Bronchial epithelial cell (primary cell): ENCODE measurements at regions not wholly inside any gene's neighbourhood (a gene's known extent, or its start where the extent isn't known, plus 50 kb on each side); places are given as distances from the start of the nearest gene placed in this dataset.

Source experiments
- DNase-seq: peaks from one replicate; pipeline ENCODE4 v3.0.0-alpha.2; 2010; ENCODE audit warnings: low read depth
- FAIRE-seq: peaks from 2 replicates; lab custom pipeline; 2011; peaks lifted over from hg19 to GRCh38; lab: Jason Lieb, UNC
- H3K27me3 ChIP-seq: 2 replicates; pipeline ENCODE4 v1.5.1; 2011; ENCODE audit warnings: low read length; ENCODE audit not compliant: control insufficient read depth, insufficient read depth
- H3K36me3 ChIP-seq: 2 replicates; pipeline ENCODE4 v1.5.1; 2011; ENCODE audit warnings: low read length; ENCODE audit not compliant: control insufficient read depth, insufficient read depth
- H3K4me3 ChIP-seq: 2 replicates; pipeline ENCODE4 v1.5.1; 2011; ENCODE audit warnings: mild to moderate bottlenecking, low read depth, low read length, control low read depth
- TF ChIP-seq, protein P1 (sequence below): IDR thresholded peaks from 2 replicates; pipeline ENCODE4 v1.5.1; 2011; ENCODE audit warnings: mild to moderate bottlenecking, moderate library complexity, low read length, control low read depth, inconsistent platforms; ENCODE audit not compliant: insufficient read depth, severe bottlenecking

DNA sequence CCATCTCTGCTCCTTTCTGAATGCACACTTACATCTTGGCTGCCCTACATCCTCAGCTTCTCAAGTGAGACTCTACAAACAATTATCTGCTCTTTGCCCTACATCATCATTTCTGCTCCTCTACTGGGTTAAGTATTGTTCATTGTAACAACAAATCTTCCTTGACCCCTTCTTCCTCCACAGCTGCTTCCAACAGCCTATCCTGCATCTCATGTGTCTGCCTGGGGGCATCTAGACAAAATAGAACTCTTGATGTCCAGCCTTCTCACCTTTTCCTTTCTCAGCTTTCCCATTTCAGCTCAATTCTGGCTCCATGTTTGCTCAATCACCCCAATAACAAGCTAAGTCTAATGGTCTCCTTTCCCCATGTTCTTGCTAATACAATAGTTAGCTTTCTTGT is 509.8 kb downstream of the DIRAS2 start:
- no peaks in the 10 kb centered on the region for H3K36me3 ChIP-seq
- peaks cover 3% of the 10 kb centered on the region for H3K27me3 ChIP-seq
- no peak for DNase-seq
- H3K4me3 ChIP-seq, result no peak overlapping the region
- FAIRE-seq, result no peak
- TF ChIP-seq, protein P1, sequence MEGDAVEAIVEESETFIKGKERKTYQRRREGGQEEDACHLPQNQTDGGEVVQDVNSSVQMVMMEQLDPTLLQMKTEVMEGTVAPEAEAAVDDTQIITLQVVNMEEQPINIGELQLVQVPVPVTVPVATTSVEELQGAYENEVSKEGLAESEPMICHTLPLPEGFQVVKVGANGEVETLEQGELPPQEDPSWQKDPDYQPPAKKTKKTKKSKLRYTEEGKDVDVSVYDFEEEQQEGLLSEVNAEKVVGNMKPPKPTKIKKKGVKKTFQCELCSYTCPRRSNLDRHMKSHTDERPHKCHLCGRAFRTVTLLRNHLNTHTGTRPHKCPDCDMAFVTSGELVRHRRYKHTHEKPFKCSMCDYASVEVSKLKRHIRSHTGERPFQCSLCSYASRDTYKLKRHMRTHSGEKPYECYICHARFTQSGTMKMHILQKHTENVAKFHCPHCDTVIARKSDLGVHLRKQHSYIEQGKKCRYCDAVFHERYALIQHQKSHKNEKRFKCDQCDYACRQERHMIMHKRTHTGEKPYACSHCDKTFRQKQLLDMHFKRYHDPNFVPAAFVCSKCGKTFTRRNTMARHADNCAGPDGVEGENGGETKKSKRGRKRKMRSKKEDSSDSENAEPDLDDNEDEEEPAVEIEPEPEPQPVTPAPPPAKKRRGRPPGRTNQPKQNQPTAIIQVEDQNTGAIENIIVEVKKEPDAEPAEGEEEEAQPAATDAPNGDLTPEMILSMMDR, result no peak

DNA sequence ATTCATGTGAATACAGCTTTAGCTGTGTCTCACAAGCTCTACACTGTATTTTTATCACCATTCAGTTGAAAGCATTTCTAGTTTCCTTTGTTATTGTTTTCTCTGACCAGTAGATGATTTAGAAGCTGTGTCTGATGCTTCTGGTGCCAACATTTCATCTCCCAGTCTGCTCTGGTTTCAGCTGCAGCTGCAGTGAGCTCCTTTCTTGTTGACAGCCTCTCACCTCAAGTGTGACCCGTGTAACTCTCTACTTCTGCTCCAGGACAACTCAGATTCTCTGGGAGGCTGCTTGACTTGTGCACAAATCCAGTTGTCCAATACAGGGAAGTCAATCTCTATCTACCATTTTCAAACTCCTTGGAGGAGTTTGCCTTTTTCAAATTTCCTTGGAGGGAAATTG is 504.8 kb downstream of the DIRAS2 start:
- TF ChIP-seq, protein P1, result no peak
- DNase-seq (no peak), FAIRE-seq (no peak)
- Histone ChIP-seq H3K27me3 (no peaks in the 10 kb centered on the region), H3K36me3 (no peaks in the 10 kb centered on the region), H3K4me3 (no peak overlapping the region)

GRCh38 chr9:90140131-90140818 is 502.3 kb downstream of the DIRAS2 start:
- H3K4me3 ChIP-seq, result no peak overlapping the region

DNA sequence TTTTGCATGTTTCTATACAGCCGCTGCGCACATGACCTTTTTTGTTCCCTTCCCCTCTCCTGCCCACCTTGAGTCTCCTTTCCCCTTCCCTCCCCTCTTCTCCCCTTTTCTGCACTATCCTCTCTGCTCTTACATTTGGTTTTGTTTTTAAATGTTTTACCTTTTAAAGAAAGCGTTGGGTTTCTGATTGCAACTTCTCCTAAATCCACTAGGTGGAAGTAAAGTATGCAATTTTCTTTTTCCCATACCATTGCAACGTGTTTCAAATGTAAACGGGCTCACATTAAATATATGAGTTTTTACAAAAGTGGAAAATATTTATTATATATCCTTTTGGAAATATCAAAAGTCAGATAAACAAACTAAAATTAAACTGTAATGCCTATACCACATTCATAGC is 500.9 kb downstream of the DIRAS2 start:
- H3K27me3 ChIP-seq, result no peaks in the 10 kb centered on the region
- TF ChIP-seq, protein P1, result peak; percentile 40
- peak; percentile 37 for DNase-seq
- H3K36me3 ChIP-seq, result no peaks in the 10 kb centered on the region
- H3K4me3 ChIP-seq, result no peak overlapping the region
- FAIRE-seq, result no peak

More at GRCh38 chr9:90140131-90140818, 502.3 kb downstream of the DIRAS2 start:
- TF ChIP-seq, protein P1, result no peak
- no peak for DNase-seq
- Histone ChIP-seq H3K27me3 (no peaks in the 10 kb centered on the region), H3K36me3 (no peaks in the 10 kb centered on the region)
- FAIRE-seq, result no peak

GRCh38 chr9:90142580-90142979 is 500.0 kb downstream of the DIRAS2 start:
- no peak overlapping the region for H3K4me3 ChIP-seq
- DNase-seq (peak; percentile 45), FAIRE-seq (no peak)

More at GRCh38 chr9:90142580-90142979, 500.0 kb downstream of the DIRAS2 start:
- Histone ChIP-seq H3K27me3 (no peaks in the 10 kb centered on the region), H3K36me3 (no peaks in the 10 kb centered on the region)
- TF ChIP-seq, protein P1, result peak; percentile 47
